Immature natural killer cell (primary cell): ENCODE measurements at regions not wholly inside any gene's neighbourhood (a gene's known extent, or its start where the extent isn't known, plus 50 kb on each side); places are given as distances from the start of the nearest gene placed in this dataset.

Experiments used
- DNase-seq, 3 donors: peaks; one replicate each; pipeline ENCODE4 v3.0.0; 2022; ENCODE audit warnings: mixed read lengths in 1 of 3
- H3K27ac Mint-ChIP-seq, 6 donors: one replicate each; pipeline ENCODE4 v1.8.0; 2020; ENCODE audit warnings: mixed read lengths in 6 of 6, mild to moderate bottlenecking in 5 of 6, inconsistent platforms in 4 of 6, moderate library complexity in 3 of 6
- H3K27me3 Mint-ChIP-seq, 3 donors: one replicate each; pipeline ENCODE4 v1.8.0; 2020 to 2021; ENCODE audit warnings: low read depth in 3 of 3, mild to moderate bottlenecking in 3 of 3, mixed read lengths in 3 of 3, moderate library complexity in 3 of 3, inconsistent platforms in 1 of 3
- H3K36me3 Mint-ChIP-seq, 3 donors: one replicate each; pipeline ENCODE4 v1.8.0; 2020; ENCODE audit warnings: mixed read lengths in 3 of 3, inconsistent platforms in 2 of 3, mild to moderate bottlenecking in 2 of 3
- H3K4me1 Mint-ChIP-seq, 2 donors: one replicate each; pipeline ENCODE4 v1.8.0; 2020; ENCODE audit warnings: inconsistent platforms in 2 of 2, mild to moderate bottlenecking in 2 of 2, mixed read lengths in 2 of 2, moderate library complexity in 1 of 2
- H3K4me3 Mint-ChIP-seq, 5 donors: one replicate each; pipeline ENCODE4 v1.8.0; 2020; ENCODE audit warnings: mild to moderate bottlenecking in 5 of 5, mixed read lengths in 5 of 5, inconsistent platforms in 3 of 5, moderate library complexity in 3 of 5
- H3K9me3 Mint-ChIP-seq, 6 donors: one replicate each; pipeline ENCODE4 v1.8.0; 2020; ENCODE audit warnings: mild to moderate bottlenecking in 6 of 6, mixed read lengths in 6 of 6, inconsistent platforms in 4 of 6, moderate library complexity in 3 of 6

DNA sequence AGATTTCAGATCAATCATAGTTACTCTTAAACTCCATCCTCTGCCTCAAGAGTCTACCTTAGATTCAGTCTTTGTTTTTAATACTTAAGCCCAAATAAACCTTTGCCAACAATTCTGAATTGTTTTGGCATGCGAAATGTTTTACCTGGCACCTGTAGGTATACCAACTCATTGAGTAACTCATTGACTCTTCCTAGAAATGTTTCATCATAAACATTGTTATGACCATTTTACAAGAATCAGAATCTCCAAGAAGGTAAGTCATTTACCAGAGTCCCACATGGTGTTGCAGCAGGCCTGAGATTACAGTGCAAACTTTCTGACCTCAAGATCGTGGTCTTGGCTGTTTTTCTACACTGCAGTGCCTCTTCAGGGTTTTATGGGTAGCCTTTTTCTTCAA, 750.4 kb downstream of the BRINP1 start:
- Mint-ChIP-seq H3K4me3 (no peak overlapping the region), H3K4me1 (no peaks in the 10 kb centered on the region), H3K27me3 (peaks cover 0 to 2% (median 0%) of the 10 kb centered on the region in 3 donors), H3K9me3 (peaks cover 0 to 40% (median 10%) of the 10 kb centered on the region in 6 donors), H3K36me3 (no peaks in the 10 kb centered on the region), H3K27ac (no peak overlapping the region)
- no peak for DNase-seq

DNA sequence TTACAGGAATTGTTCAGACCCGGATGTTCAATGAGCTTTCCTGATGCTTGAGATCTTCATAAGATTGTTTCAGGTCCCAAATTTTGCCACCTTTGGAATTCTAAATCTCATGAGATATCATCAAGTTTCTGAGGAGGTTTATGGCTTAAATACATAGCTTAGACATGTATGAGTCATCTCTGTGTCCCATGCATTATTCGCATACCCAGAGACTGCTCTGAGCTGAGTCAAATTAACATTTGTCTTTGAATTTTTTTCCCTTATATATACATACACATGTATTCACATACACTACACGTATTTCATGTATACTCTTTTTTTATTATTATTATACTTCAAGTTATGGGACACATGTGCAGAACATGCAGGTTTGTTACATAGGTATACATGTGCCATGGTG, 744.6 kb downstream of the BRINP1 start:
- Mint-ChIP-seq H3K36me3 (no peaks in the 10 kb centered on the region), H3K9me3 (peaks cover 6 to 34% (median 10%) of the 10 kb centered on the region in 6 donors), H3K4me1 (no peaks in the 10 kb centered on the region), H3K27me3 (peaks cover 0 to 2% (median 0%) of the 10 kb centered on the region in 3 donors), H3K4me3 (no peak overlapping the region), H3K27ac (no peak overlapping the region)
- no peak for DNase-seq

DNA sequence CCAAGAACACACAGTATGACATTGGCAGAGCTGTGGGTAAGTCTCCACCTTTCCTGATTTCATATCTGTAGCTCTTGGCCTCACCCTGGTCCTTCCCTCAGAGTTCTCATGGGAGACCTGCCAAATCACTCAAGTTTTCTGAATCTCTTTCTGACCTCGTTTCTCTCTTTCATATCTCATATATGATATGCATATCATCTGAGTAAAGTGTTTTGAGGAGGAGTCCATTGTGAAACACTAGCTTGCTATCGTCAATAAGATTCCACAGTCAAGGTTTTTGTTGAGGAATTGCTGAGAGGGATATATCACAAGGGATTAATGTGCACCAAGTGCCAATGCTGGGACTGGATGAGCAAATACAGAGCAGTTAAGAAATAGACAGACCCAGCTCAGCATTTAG, 739.2 kb downstream of the BRINP1 start:
- Mint-ChIP-seq H3K4me1 (no peaks in the 10 kb centered on the region), H3K9me3 (peaks cover 6 to 33% (median 15%) of the 10 kb centered on the region in 6 donors), H3K36me3 (no peaks in the 10 kb centered on the region), H3K27me3 (peaks cover 0 to 2% (median 0%) of the 10 kb centered on the region in 3 donors), H3K4me3 (no peak overlapping the region), H3K27ac (no peak overlapping the region)
- no peak for DNase-seq

DNA sequence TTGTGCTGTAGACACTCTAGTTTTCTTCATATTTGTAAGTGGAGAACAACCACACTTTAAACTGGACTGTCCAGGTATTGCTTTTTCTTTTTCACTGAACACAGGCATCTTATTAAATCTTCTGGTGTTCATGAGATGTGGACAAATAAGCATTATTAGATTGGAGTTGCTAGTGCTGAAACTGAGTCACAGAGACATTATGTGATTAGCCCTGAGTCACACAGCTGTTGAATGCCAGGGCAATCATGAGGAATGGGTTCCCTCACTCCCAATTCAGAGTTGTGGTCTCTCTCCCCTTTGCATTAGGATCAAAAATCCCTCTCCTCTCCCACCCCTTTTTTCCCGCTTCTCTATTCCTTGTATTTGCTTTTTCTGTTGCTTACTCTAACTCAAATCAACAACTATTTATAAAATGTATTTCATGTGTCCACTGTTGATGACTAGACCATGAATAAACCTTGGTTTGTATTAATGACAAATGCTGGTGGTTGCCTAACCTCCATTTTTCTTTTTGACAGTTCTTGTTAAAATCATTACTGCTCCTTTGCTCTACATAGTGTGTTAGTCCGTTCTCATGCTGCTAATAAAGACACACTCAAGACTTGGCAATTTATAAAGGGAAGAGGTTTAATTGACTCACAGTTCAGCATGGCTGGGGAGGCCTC, 738.2 kb downstream of the BRINP1 start:
- Mint-ChIP-seq H3K4me1 (no peaks in the 10 kb centered on the region), H3K27me3 (no peaks in the 10 kb centered on the region), H3K4me3 (no peak overlapping the region), H3K9me3 (peaks cover 6 to 32% (median 13%) of the 10 kb centered on the region in 6 donors), H3K36me3 (no peaks in the 10 kb centered on the region), H3K27ac (no peak overlapping the region)
- DNase-seq: no peak

DNA sequence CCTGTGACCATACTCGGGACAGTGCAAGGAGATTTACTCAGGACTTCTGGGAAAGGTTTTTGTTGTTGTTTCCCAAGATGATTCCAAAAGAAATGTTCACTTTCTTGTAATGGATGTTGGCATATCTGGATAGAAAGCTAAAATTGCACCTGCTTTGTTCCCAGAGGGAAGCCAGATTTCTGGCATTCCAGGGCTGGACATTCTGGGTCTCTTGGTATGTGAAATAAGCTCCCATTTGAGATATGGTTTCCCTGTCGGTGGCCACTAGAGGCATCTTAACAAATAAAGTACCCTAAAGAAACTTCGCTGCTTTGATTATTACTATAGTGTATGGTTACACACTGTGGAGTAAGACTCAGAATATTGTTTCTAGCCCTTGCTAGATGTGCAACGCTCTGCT, 737.3 kb downstream of the BRINP1 start:
- no peaks in the 10 kb centered on the region for H3K36me3 Mint-ChIP-seq
- H3K27me3 Mint-ChIP-seq: no peaks in the 10 kb centered on the region
- no peak for DNase-seq
- H3K27ac Mint-ChIP-seq: no peak overlapping the region
- H3K4me3 Mint-ChIP-seq: no peak overlapping the region
- no peaks in the 10 kb centered on the region for H3K4me1 Mint-ChIP-seq
- H3K9me3 Mint-ChIP-seq: peaks cover 6 to 32% (median 13%) of the 10 kb centered on the region in 6 donors

DNA sequence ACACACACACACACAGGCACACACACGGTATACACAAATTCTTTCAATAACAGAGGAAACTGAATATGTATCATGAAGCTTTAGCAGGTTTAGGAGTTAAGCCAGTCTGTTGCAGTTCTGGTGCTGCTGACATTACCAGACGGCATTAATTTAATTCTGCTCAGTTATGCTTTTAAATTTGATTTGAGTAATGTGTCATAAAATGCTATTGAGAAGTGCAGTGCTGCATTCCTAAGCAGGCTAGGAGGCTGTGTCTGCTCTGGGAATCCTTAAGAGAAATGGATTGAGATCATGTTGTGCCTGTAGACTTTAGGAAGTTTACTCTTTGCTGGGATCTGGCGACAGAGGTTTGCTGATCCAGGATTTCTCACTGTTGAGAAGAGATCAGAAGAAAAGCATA, 733.8 kb downstream of the BRINP1 start:
- Mint-ChIP-seq H3K36me3 (no peaks in the 10 kb centered on the region), H3K4me3 (no peak overlapping the region), H3K27ac (no peak overlapping the region), H3K9me3 (peaks cover 9 to 41% (median 19%) of the 10 kb centered on the region in 6 donors), H3K4me1 (no peaks in the 10 kb centered on the region), H3K27me3 (no peaks in the 10 kb centered on the region)
- no peak for DNase-seq

DNA sequence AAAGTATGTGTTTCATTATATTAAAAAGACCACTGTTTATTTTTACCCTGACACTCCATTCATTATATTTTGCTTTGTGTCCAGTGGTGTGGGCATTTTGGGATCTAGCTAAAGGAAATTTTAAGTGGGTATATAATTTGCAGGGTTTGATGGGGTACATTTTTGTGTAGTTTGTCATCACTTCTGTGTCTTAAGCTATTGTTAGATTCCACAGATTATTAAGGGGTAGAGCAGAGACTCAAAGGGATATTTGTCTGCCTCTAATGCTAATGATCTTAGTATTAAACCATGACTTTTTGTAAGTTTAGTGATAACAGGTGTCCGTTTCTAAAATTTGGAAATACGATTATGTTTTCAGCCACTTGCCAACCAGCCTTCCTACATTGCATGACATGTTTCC, 731.6 kb downstream of the BRINP1 start:
- H3K4me1 Mint-ChIP-seq: no peaks in the 10 kb centered on the region

DNA sequence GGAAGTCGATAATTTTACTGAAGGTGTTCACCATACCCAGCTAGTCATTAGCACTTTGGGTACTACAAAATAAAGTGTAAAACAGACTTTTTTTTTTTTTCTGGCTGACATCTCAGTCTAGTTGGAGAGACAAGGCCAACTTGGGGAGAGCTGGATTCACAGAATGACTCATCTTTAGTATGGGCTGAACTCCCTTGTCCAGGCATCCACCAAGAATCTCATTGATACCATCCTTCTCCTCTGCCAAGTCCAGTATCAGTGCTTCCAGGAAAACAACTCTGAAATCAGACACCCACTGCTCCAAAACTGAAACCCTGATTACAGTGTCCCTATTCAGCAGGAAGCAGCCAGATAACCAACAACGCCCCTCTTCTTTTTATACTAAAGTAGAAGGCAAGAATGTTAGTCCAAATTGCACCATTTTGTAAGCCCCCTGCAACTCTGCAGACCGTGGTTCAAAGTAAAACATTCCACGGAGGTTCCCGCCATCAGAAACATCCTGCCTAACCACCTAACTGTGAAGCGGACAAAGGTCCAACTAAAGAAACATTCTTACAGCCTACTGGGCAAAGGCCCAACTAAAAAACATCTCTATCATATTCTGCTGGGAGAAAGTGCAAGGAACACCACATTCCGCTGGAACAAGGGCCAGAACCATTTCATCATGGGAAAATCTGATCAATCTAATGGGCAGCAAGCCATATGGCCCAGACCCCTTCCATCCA, 728.2 kb downstream of the BRINP1 start:
- no peak overlapping the region for H3K27ac Mint-ChIP-seq
- H3K27me3 Mint-ChIP-seq: peaks cover 0 to 2% (median 0%) of the 10 kb centered on the region in 3 donors
- H3K36me3 Mint-ChIP-seq: no peaks in the 10 kb centered on the region
- H3K9me3 Mint-ChIP-seq: peaks cover 10 to 63% (median 20%) of the 10 kb centered on the region in 6 donors
- H3K4me3 Mint-ChIP-seq: no peak overlapping the region
- no peaks in the 10 kb centered on the region for H3K4me1 Mint-ChIP-seq
- no peak for DNase-seq

More for the DNA sequence above, 731.6 kb downstream of the BRINP1 start:
- Mint-ChIP-seq H3K27ac (no peak overlapping the region), H3K36me3 (no peaks in the 10 kb centered on the region), H3K27me3 (peaks cover 0 to 2% (median 0%) of the 10 kb centered on the region in 3 donors), H3K4me3 (no peak overlapping the region), H3K9me3 (peaks cover 10 to 54% (median 26%) of the 10 kb centered on the region in 6 donors)
- DNase-seq: no peak

DNA sequence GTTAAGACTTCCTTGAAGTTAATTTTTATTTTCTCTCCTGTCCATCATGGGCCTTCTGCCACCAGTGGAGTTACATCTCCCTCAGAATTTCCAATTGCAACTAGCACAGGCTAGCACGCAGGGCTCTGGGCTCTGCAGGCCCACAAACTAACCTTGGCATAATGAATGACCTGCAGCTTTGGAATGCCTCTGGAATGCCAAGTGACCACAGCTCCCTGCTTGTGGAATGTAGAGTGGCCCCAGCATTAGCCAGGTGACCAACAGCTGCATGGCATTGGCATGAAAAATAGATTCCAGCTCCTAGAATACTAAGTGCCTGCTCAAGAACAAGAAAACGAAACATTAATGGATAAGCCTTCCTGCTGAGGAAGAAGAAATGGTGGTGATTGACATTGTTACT, 726.1 kb downstream of the BRINP1 start:
- H3K36me3 Mint-ChIP-seq: no peaks in the 10 kb centered on the region
- H3K27ac Mint-ChIP-seq: no peak overlapping the region
- H3K4me1 Mint-ChIP-seq: no peaks in the 10 kb centered on the region
- DNase-seq: no peak
- peaks cover 11 to 76% (median 26%) of the 10 kb centered on the region in 6 donors for H3K9me3 Mint-ChIP-seq
- H3K27me3 Mint-ChIP-seq: peaks cover 0 to 2% (median 0%) of the 10 kb centered on the region in 3 donors
- no peak overlapping the region for H3K4me3 Mint-ChIP-seq

DNA sequence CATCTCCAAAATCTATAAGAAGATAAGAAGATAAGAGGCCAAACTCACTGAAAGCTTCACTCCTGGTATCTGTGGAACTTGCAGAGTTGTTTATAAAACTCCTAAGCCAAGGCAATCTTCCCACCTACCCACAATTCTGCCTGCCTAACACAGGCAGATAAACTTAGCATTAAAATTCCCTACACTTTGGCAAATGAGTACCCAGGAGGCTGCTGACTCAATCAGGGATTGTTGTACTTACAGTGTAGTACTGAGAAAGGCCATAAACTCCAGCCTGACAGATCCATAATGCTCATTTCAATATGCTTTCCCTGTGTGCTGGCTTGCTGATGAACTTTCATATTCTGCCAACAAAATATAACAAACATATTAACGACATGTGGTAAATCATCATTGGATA, 725.2 kb downstream of the BRINP1 start:
- Mint-ChIP-seq H3K27ac (no peak overlapping the region), H3K4me1 (no peaks in the 10 kb centered on the region), H3K4me3 (no peak overlapping the region), H3K9me3 (peaks cover 8 to 72% (median 23%) of the 10 kb centered on the region in 6 donors), H3K36me3 (no peaks in the 10 kb centered on the region), H3K27me3 (peaks cover 0 to 3% (median 0%) of the 10 kb centered on the region in 3 donors)
- DNase-seq: no peak

DNA sequence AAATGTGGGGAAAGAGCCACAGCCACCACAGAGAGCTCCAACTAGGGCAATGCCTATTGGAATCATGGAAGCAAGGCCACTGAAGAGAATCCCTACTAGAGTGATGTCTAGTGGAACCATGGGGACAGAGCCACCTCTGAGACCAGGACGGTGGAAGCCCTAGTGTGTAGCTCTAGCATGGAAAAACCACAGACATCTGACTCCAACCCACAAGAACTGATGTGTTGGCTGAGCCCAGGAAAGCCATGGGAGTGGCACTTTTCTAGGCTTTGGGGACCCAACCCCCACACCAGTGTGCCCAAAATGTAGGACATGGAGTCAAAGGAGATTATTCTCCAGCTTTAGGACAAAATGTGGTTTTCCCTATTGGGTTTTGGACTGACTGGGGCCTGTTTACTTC, 721.9 kb downstream of the BRINP1 start:
- no peaks in the 10 kb centered on the region for H3K4me1 Mint-ChIP-seq

DNA sequence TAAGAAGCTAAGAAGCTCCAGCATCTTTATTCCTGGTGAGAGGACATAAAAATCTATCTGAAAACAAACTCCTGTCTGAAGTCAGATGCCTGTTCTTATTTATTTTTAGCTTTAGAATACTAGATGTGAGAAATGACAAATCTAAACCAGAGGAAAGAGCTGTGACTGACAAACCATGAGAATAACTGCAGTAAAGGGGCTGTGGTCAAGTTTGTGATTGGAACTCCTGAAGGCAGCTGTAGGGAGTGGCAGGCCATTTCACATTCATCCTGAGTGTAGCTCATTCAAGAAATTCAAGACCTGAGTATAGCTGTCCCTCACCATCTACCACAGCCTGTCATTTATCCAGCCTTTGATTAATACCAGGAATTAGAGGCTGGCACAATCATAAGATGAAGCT, 718.8 kb downstream of the BRINP1 start:
- Mint-ChIP-seq H3K4me3 (no peak overlapping the region), H3K27ac (no peak overlapping the region), H3K4me1 (no peaks in the 10 kb centered on the region), H3K27me3 (peaks cover 0 to 2% (median 1%) of the 10 kb centered on the region in 3 donors), H3K36me3 (no peaks in the 10 kb centered on the region), H3K9me3 (peaks cover 2 to 52% (median 10%) of the 10 kb centered on the region in 6 donors)
- DNase-seq: no peak

More for the DNA sequence above, 721.9 kb downstream of the BRINP1 start:
- Mint-ChIP-seq H3K36me3 (no peaks in the 10 kb centered on the region), H3K27me3 (peaks cover 0 to 2% (median 1%) of the 10 kb centered on the region in 3 donors), H3K9me3 (peaks cover 6 to 71% (median 15%) of the 10 kb centered on the region in 6 donors), H3K27ac (no peak overlapping the region), H3K4me3 (no peak overlapping the region)
- DNase-seq: no peak

DNA sequence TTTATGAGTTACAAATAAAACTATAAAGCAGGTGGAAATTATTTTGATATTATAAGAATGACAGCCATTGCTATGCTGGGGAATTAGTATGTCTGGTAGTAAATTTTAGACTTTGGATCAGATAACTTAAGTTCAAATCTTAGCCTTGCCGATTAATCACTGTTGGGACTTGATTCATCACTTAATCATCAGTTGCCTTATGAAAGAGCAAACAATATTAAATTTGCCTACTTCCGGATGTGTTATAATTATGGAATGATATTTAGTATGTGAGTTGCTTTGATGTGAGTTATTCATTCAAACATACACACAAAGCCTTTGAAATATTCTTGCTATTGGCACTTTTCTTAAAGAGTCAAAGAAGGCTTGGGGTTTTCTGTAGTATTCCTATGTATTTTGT, 717.7 kb downstream of the BRINP1 start:
- Mint-ChIP-seq H3K4me1 (no peaks in the 10 kb centered on the region), H3K36me3 (no peaks in the 10 kb centered on the region), H3K4me3 (no peak overlapping the region), H3K9me3 (peaks cover 2 to 48% (median 5%) of the 10 kb centered on the region in 6 donors), H3K27me3 (peaks cover 0 to 2% (median 1%) of the 10 kb centered on the region in 3 donors), H3K27ac (no peak overlapping the region)
- no peak for DNase-seq

DNA sequence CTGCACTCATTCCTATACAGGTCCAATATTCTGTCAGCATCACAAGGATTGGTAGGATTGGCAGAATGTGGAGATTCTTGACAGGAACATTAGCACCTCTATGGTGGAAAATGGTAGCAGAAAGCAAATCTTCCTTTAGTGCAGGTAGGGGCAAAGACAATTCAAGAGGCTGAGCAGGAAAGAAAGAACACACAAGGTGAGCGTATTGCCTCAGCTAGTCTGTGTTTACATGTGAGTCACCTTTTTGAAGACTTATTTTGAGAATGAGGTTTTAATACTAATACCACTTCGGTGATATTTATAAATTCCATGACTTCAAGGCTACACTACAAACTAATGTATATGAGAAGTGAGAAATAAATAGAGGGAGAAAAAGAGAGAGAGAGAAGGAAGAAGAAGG, 717.0 kb downstream of the BRINP1 start:
- H3K9me3 Mint-ChIP-seq: peaks cover 0 to 44% (median 5%) of the 10 kb centered on the region in 6 donors
- H3K27me3 Mint-ChIP-seq: peaks cover 0 to 2% (median 1%) of the 10 kb centered on the region in 3 donors
- no peaks in the 10 kb centered on the region for H3K4me1 Mint-ChIP-seq
- H3K36me3 Mint-ChIP-seq: no peaks in the 10 kb centered on the region
- H3K27ac Mint-ChIP-seq: no peak overlapping the region
- no peak overlapping the region for H3K4me3 Mint-ChIP-seq
- DNase-seq: no peak
